ENCODE measurements at regions not wholly inside any gene's neighbourhood (a gene's known extent, or its start where the extent isn't known, plus 50 kb on each side); places are given as distances from the start of the nearest gene placed in this dataset.
A peak's percentile ranks its signal among the peaks of the same experiment; 100 is the strongest.

- FAIRE-seq = no peak
- no peak for DNase-seq (ENCODE audit: insufficient read length, low spot score)
- no peak for TF ChIP-seq CTCF (IDR thresholded peaks at IDR 0.05; ENCODE audit: insufficient read depth, missing control alignments)
Observed at GRCh38 chr6:95175927-95176675, 401.2 kb upstream of the MANEA start.

DNA sequence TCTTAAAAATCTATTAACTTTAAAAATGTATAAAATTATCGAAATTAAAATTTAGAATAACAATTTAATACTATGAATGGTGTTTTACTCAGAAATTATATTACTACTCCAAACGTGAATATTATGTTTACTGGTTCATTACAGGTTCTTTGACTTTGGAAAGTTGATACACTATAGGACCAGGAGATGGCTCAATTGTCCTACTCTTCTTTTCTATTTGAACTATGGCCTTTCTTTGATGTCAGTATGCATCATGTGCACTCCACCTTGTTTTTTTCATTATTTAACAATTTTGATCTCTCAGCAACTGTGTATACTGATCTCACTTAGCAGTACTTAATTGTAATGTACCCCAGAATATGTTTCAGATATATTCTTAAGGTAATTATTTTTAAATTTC is 391.5 kb upstream of the MANEA start:
- peak; percentile 37 for TF ChIP-seq CTCF (IDR thresholded peaks at IDR 0.05; ENCODE audit: insufficient read depth, missing control alignments)
- no peak for FAIRE-seq
- no peak for DNase-seq (ENCODE audit: insufficient read length, low spot score)

DNA sequence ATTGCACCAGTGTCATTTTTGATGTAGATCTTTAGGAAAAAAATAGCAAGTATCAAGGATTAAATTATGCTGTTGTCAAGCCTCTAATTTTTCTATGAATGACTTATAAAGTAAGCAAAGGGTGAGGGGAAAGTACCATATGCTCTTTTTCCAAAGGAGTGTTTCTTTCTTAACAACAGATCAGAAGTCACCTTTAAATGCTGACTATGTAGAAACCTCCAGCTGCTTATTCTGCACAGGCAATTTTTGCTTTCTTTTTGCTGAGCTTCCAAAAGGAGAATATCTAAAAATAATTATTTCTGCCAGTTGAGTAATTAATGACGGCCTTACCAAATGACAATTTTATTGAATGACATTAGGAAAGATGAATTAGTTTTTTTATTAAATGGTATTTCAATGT is 390.6 kb upstream of the MANEA start:
- FAIRE-seq = no peak
- TF ChIP-seq CTCF (IDR thresholded peaks at IDR 0.05; ENCODE audit: insufficient read depth, missing control alignments) = no peak

GRCh38 chr6:95197590-95197989 is 379.7 kb upstream of the MANEA start:
- DNase-seq (ENCODE audit: insufficient read length, low spot score) (no peak), FAIRE-seq (no peak)
- TF ChIP-seq CTCF (IDR thresholded peaks at IDR 0.05; ENCODE audit: insufficient read depth, missing control alignments) = no peak

More for the DNA sequence above, 390.6 kb upstream of the MANEA start:
- no peak for DNase-seq (ENCODE audit: insufficient read length, low spot score)

GRCh38 chr6:95203153-95203754 is 374.1 kb upstream of the MANEA start:
- DNase-seq (ENCODE audit: insufficient read length, low spot score) (no peak), FAIRE-seq (no peak)
- TF ChIP-seq CTCF (IDR thresholded peaks at IDR 0.05; ENCODE audit: insufficient read depth, missing control alignments) = peak; percentile 65

DNA sequence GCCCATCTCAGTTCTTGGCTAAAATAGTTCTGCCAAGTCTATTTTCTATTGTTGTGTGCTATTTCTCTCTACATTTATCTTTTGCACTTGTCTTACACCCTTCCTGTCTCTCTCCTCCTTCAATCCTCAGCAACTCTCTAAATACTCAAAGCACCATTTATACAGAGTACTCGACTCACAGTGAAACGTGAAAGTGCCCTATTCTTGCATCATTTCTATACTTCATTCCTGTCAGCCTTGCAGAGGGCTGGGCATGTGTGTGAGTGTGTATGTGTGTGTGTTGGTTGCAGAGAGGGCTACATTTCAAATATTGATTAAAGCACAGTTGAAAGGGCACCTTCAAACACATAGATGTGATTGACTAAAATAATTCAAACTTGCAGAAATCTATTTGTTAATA is 373.2 kb upstream of the MANEA start:
- no peak for TF ChIP-seq CTCF (IDR thresholded peaks at IDR 0.05; ENCODE audit: insufficient read depth, missing control alignments)
- DNase-seq (ENCODE audit: insufficient read length, low spot score) (no peak), FAIRE-seq (no peak)

- DNase-seq (ENCODE audit: insufficient read length, low spot score) (no peak), FAIRE-seq (no peak)
- TF ChIP-seq CTCF (IDR thresholded peaks at IDR 0.05; ENCODE audit: insufficient read depth, missing control alignments) = no peak
Observed at GRCh38 chr6:95208621-95209020, 368.7 kb upstream of the MANEA start.
